SK-N-MC (cell line): ENCODE measurements at regions not wholly inside any gene's neighbourhood (a gene's known extent, or its start where the extent isn't known, plus 50 kb on each side); places are given as distances from the start of the nearest gene placed in this dataset.

Source experiments
- DNase-seq: peaks from one replicate; pipeline ENCODE4 v3.0.0-alpha.2; 2011; ENCODE audit warnings: low read depth, low spot score
- H3K27ac ChIP-seq: fragments of 200-600 bp; sonication (generic); 2 replicates; pipeline ENCODE4 v1.5.1; 2016; ENCODE audit warnings: mixed run types
- H3K36me3 ChIP-seq: fragments of 200-600 bp; sonication (generic); 2 replicates; pipeline ENCODE4 v1.6.1; 2017; ENCODE audit warnings: antibody characterized with exemption, low read length, mixed read lengths; ENCODE audit not compliant: insufficient read depth
- H3K4me3 ChIP-seq: fragments of 200-600 bp; sonication (generic); 2 replicates; pipeline ENCODE4 v1.5.1; 2016
- H3K9ac ChIP-seq: fragments of 200-600 bp; sonication (generic); 2 replicates; pipeline ENCODE4 v1.8.0; 2017; ENCODE audit warnings: mixed run types, mixed read lengths; ENCODE audit not compliant: insufficient read length
- H3K9me3 ChIP-seq: fragments of 200-600 bp; sonication (generic); 2 replicates; pipeline ENCODE4 v1.6.1; 2017; ENCODE audit warnings: low read depth, mild to moderate bottlenecking, antibody characterized with exemption, low read length, moderate library complexity, mixed read lengths
- EZH2 ChIP-seq: fragments of 200-600 bp; sonication (generic); IDR thresholded peaks from one replicate; pipeline ENCODE4 v1.6.1; 2017; ENCODE audit warnings: antibody characterized with exemption
- FOXP2 ChIP-seq: optimal IDR thresholded peaks from 2 replicates; pipeline ENCODE3; 2011; ENCODE audit warnings: mild to moderate bottlenecking, moderate library complexity; ENCODE audit not compliant: insufficient read depth; ENCODE audit errors: extremely low read length, control extremely low read depth
- POLR2AphosphoS5 ChIP-seq: IDR thresholded peaks from 2 replicates; pipeline ENCODE4 v1.6.1; 2012; ENCODE audit warnings: mild to moderate bottlenecking, low read depth, low read length, borderline replicate concordance

DNA sequence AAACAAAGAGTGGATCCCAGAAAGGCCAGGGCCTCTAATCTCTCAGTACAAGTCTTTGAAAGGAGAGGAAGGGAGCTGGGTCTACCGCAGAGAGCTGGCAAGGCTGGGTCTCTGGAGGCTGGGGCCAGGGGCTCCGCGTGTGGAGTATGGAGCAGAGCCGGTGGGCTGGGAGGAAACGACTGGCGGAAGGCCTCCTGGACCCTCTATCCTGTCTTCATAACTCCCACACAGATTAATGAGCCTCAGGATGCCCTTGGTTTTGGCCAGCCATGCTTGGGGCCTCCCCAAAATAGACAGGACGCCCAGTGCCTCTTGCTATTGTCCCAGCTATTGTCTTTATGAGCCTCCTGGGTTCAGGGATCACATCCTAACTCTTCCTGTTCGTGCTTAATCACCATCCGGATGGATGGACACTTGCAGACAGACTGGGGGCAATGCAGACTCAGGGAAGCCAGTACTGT is 306.4 kb downstream of the DHX35 start:
- Histone ChIP-seq H3K27ac (no peak overlapping the region), H3K36me3 (no peaks in the 10 kb centered on the region), H3K4me3 (no peak overlapping the region), H3K9ac (no peak overlapping the region), H3K9me3 (no peaks in the 10 kb centered on the region)
- DNase-seq: no peak
- TF ChIP-seq POLR2AphosphoS5 (no peak), EZH2 (no peak), FOXP2 (no peak)

DNA sequence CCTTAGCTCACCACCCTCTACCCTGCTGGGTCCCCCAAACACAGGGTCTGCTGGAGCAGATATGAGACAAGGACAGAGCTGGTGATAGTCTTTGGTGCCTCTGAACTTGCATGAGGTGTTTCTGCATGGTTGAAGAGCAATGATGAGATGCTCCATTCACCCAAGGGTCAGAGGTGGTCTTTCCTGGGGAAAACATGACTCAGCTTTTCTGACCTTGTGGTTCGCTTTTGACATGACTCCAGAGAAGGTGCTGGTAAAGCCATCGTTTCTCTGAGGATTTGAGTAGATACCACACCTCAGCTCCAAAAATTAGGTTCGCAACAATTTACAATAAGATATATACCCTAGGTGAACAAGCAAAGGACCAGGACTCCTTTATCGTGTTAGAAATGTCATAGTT is 304.8 kb downstream of the DHX35 start:
- H3K36me3 ChIP-seq: no peaks in the 10 kb centered on the region
- no peak for DNase-seq
- H3K9me3 ChIP-seq: no peaks in the 10 kb centered on the region
- no peak overlapping the region for H3K4me3 ChIP-seq
- no peak for TF ChIP-seq EZH2
- no peak for TF ChIP-seq POLR2AphosphoS5
- no peak for TF ChIP-seq FOXP2
- H3K27ac ChIP-seq: no peak overlapping the region
- no peak overlapping the region for H3K9ac ChIP-seq

DNA sequence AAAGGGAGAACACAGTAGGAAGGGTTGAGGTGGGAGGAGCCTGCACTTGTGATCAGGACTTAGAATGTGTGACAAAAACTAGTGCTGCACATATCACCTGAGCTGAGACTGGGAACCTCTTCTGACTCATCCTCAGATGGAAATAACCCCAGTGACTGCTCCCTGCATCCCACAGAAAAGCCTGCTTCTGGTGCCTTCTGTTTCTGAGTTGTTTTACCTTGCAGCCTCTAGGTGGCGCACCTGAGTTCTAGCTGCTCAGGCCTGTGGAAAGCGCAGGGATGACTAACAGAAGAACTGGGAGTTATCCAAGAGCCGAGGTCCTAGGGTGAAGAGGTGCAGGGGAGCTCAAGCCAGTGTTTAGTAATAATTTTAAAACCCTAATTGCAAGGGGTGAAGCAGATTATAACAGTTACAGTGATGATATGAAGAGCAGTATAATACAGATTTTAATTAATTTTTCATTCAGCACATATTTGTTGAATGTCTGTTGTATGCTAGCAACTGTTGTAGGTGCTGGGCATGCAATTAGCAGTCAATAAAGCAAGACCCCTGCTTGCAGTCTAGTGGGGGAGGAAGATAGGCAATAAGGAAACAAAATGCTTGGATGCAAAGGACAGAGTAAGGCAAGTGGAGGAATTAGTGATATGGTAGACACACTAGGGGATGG is 302.5 kb downstream of the DHX35 start:
- Histone ChIP-seq H3K27ac (no peak overlapping the region), H3K9ac (no peak overlapping the region), H3K36me3 (no peaks in the 10 kb centered on the region), H3K9me3 (no peaks in the 10 kb centered on the region), H3K4me3 (no peak overlapping the region)
- DNase-seq: no peak
- TF ChIP-seq POLR2AphosphoS5 (no peak), EZH2 (no peak), FOXP2 (no peak)

DNA sequence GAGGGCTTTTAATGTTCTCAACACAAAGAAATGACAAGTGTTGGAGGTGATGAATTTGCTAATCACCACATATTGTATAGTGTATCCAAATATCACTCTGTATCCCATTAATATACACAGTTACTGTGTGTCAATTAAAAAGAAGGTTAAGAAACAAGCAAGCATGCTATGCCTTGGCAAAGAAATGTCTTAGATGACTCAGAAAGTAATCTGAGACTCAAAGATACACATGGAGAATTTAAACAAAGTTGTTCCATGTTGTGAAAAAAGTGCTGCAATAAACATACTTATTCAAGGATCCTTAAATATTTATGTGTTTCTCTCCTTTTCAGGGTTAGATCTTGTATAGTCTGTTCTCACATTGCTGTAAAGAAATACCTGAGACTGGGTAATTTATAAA is 300.9 kb downstream of the DHX35 start:
- Histone ChIP-seq H3K9me3 (no peaks in the 10 kb centered on the region), H3K36me3 (no peaks in the 10 kb centered on the region), H3K4me3 (no peak overlapping the region), H3K9ac (no peak overlapping the region), H3K27ac (no peak overlapping the region)
- TF ChIP-seq EZH2: no peak
- no peak for TF ChIP-seq POLR2AphosphoS5
- TF ChIP-seq FOXP2: no peak
- no peak for DNase-seq

DNA sequence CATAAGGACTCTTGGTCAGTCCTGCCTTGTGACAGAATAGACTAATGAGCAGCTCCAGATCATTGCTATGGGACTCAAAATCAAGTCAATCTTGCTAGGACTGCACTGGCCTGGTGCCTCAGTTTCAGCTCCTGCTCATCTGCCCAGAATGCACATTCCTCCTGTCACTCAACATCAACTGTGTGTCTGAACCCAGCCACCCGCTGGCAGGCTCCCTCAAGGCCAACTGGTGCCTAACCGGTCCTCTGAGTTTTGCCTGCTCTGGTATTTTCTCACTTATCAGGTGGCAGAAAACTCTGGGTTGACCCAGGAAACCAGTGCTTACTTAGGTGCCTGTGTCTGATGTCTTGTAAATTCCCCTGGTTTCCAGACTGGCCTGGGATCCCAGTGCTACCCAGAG is 297.7 kb downstream of the DHX35 start:
- no peak for TF ChIP-seq POLR2AphosphoS5
- no peak for TF ChIP-seq FOXP2
- no peak for TF ChIP-seq EZH2
- H3K9ac ChIP-seq: no peak overlapping the region
- no peaks in the 10 kb centered on the region for H3K9me3 ChIP-seq
- no peaks in the 10 kb centered on the region for H3K36me3 ChIP-seq
- no peak overlapping the region for H3K4me3 ChIP-seq
- DNase-seq: no peak
- no peak overlapping the region for H3K27ac ChIP-seq

DNA sequence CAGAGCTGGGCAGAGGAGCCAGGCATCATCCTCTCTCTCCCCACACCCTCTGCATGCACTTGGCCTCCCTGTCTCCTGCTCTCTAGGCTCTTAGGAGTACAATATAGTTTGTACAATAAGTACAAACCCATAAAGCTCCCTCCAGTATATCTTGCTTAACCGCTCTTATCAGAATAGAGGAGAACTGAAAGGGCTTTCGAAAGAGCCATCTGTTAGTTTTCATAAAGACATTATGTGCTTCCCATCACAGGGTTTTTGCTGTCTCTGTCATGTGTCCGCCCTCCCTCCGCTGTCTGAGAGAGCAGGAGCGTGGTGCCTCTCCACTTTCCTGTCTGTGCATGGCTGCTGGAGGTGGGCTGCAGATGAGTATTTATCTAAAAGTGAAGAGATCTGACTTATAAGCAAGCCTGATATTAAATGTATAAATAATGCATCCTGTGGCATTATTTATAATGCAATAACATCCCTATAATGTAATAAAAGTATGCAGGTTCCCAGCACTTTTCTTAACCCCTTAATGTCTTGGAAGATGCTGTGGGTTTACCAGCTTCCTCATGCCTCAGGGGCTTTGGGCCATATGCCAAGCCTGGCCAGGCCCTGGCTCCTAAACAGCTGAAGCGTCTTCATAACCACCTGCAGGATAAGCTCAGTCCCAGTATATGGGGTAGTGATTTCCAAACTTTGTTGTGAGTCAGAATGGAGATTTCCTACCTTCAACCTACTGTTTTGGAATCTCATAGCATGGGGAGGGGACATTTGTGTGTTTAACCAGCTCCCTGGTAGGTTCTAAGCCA is 297.1 kb downstream of the DHX35 start:
- H3K9ac ChIP-seq: no peak overlapping the region
- no peak for TF ChIP-seq EZH2
- TF ChIP-seq POLR2AphosphoS5: no peak
- no peak for TF ChIP-seq FOXP2
- H3K36me3 ChIP-seq: no peaks in the 10 kb centered on the region
- H3K9me3 ChIP-seq: no peaks in the 10 kb centered on the region
- DNase-seq: no peak
- no peak overlapping the region for H3K27ac ChIP-seq
- no peak overlapping the region for H3K4me3 ChIP-seq

DNA sequence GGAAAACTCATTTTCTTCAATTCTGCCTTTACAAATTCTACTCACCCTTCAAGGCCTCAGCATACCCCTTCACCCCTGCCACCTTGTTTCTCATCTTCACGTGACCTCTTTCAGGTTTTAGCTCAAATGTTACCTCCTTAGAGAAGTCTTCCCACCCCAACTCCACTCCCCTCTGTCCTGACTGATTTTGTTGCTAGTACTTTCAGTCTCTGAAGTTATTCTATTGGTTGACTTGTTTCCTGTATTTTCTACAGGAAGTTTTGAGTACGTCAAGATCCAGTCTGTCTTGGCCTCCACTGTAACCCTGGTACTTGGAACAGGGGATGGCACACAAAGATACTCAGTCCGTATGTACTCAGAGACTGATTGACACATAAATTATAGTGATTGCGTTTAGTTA is 296.1 kb downstream of the DHX35 start:
- no peak overlapping the region for H3K9ac ChIP-seq
- no peak overlapping the region for H3K27ac ChIP-seq
- H3K4me3 ChIP-seq: no peak overlapping the region
- no peaks in the 10 kb centered on the region for H3K9me3 ChIP-seq
- TF ChIP-seq EZH2: no peak
- TF ChIP-seq POLR2AphosphoS5: no peak
- no peak for TF ChIP-seq FOXP2
- DNase-seq: no peak
- no peaks in the 10 kb centered on the region for H3K36me3 ChIP-seq

DNA sequence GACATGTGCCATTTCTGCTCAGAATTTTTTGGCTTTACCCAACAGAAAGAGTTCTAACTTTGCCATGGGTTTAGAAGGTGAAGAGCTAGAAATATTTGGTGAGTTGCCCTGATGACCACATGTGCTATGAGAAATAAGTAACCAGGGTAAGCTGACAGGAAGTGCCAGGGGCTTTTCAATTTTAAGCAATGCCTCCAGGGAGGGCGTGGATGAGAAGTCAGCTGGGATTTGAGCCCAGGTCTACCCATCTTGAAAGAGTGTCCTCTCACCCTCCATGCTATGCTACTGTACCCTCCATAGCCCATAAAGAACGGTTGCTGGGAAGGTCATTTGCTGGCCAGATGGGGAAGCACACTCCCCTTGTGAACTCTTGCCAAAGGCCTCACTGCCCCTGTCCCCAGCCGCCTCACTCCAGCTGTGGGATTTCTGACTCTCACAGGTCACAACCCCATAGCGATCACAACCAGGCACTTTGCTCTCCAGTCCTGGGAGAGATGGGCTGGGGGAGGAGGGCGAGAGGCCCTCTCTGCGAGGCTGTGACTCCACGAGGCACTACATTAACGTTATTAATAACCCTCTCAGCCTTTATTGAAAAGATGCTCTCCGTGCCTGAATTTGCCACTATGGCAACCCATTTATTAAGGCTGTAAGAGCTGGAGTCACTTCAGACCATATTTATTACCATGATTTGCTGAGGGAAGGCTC is 291.1 kb downstream of the DHX35 start:
- Histone ChIP-seq H3K36me3 (no peaks in the 10 kb centered on the region), H3K9ac (no peak overlapping the region), H3K27ac (no peak overlapping the region), H3K4me3 (no peak overlapping the region), H3K9me3 (no peaks in the 10 kb centered on the region)
- DNase-seq: no peak
- TF ChIP-seq POLR2AphosphoS5: no peak
- TF ChIP-seq FOXP2: no peak
- no peak for TF ChIP-seq EZH2
